Embryonic facial prominence (tissue), 1 donor: ENCODE measurements at regions not wholly inside any gene's neighbourhood (a gene's known extent, or its start where the extent isn't known, plus 50 kb on each side); places are given as distances from the start of the nearest gene placed in this dataset.

Source experiments
- DNase-seq: peaks from one replicate; pipeline ENCODE4 v3.0.0-alpha.2; 2016; ENCODE audit errors: extremely low spot score

GRCh38 chr18:22673182-22673862 lies 255.6 kb upstream of the CTAGE1 start:
- no peak for DNase-seq

GRCh38 chr18:22674272-22674671 lies 256.6 kb upstream of the CTAGE1 start:
- DNase-seq = no peak

- DNase-seq = no peak
Observed at GRCh38 chr18:22675006-22675405, 257.3 kb upstream of the CTAGE1 start.

- no peak for DNase-seq
Observed at GRCh38 chr18:22676423-22676822, 256.7 kb upstream of the RBBP8 start.

- DNase-seq = no peak
Observed at GRCh38 chr18:22678486-22678885, 254.6 kb upstream of the RBBP8 start.

- DNase-seq = no peak
Observed at GRCh38 chr18:22680944-22681343, 252.2 kb upstream of the RBBP8 start.

GRCh38 chr18:22681908-22682307 lies 251.2 kb upstream of the RBBP8 start:
- DNase-seq = no peak

GRCh38 chr18:22682720-22683119 lies 250.4 kb upstream of the RBBP8 start:
- DNase-seq = no peak

- peak; percentile 53 for DNase-seq
Observed at GRCh38 chr18:22683196-22683676, 249.9 kb upstream of the RBBP8 start.

- no peak for DNase-seq
Observed at GRCh38 chr18:22683786-22684185, 249.3 kb upstream of the RBBP8 start.

GRCh38 chr18:22684268-22684667 lies 248.9 kb upstream of the RBBP8 start:
- no peak for DNase-seq

GRCh38 chr18:22685788-22686187 lies 247.3 kb upstream of the RBBP8 start:
- DNase-seq = no peak

GRCh38 chr18:22687892-22688680 lies 245.0 kb upstream of the RBBP8 start:
- no peak for DNase-seq

- no peak for DNase-seq
Observed at GRCh38 chr18:22688877-22689496, 244.1 kb upstream of the RBBP8 start.

GRCh38 chr18:22689712-22690111 lies 243.4 kb upstream of the RBBP8 start:
- DNase-seq = no peak

GRCh38 chr18:22690556-22690955 lies 242.6 kb upstream of the RBBP8 start:
- DNase-seq = no peak

GRCh38 chr18:22691946-22692710 lies 241.0 kb upstream of the RBBP8 start:
- DNase-seq = no peak

- no peak for DNase-seq
Observed at GRCh38 chr18:22694954-22695353, 238.2 kb upstream of the RBBP8 start.

- DNase-seq = no peak
Observed at GRCh38 chr18:22695674-22696073, 237.5 kb upstream of the RBBP8 start.

- DNase-seq = no peak
Observed at GRCh38 chr18:22697561-22697960, 235.6 kb upstream of the RBBP8 start.

- no peak for DNase-seq
Observed at GRCh38 chr18:22698711-22699110, 234.4 kb upstream of the RBBP8 start.

GRCh38 chr18:22699629-22700028 lies 233.5 kb upstream of the RBBP8 start:
- no peak for DNase-seq
